ENCODE measurements at regions not wholly inside any gene's neighbourhood (a gene's known extent, or its start where the extent isn't known, plus 50 kb on each side); places are given as distances from the start of the nearest gene placed in this dataset.
"Not testable (repeated sequence)": the region's sequence is repeated elsewhere in the genome, so short reads cannot be mapped to it uniquely, and the experiment has no call there.

DNA sequence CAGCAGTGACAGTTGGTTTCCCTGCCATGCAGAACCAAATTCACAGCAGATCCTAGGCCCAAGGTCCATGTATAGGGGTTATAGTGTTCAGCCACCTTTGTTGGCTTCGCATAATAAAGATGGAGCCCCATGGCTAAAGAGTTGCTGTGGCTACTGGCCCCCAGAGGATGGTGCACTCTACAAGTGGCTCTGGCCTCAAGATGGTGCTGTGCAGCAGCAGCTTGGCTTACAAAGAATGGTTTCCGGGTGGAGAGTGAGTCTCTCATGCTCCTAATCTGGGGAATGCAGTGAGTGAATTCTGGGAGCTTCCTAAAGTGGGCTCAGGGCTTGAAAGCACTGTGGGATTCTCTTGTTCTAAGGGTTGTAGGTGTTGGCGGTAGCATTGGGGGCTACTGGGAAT lies 1199.7 kb downstream of the CNTNAP5 start:
- DNase-seq, result no peak

DNA sequence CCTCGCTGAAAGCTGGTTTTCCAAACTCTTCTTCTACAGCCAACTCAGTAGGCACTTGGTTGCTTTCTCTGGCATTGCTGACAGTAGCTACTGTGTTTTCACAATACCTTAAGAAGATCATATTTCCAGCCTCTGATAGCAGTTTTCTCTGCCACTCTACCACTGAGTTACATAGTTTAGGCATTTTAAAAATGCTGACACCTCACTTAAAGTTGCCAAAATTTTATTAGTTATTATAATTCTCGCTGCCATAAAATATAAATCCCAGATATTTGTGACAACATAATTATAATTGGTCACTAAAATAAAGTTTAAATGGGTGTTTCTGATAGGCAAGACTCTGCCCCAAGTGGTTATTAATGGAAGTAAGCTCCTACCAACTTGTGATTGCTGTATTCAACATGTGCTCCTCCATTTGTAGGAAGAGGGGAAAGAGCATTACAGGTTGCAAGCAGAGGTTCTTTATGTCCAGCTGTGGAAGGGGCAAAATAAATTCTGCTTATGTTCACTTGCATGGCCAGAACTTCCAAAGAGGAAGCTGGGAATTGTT lies 1202.8 kb downstream of the CNTNAP5 start:
- no peak for DNase-seq

DNA sequence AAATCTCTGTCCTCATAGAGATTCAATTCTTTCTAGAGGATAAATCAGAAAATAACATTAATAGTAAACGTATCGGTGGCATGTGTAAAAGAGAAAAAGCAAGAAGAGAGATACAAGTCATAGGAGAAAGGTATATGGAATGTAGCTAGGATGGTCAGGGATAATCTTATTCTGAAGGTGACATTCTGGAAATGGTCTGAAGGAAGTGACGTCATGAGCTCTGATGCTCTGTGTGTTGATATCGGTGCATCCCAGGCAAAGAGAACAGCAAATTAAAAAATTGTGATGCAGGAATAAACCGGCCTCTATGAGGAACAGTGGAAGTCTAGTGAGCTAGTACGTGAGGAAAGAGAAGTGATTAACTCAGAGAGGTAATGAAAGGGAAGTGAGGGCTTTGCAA lies 1215.8 kb downstream of the CNTNAP5 start:
- DNase-seq, result no peak

DNA sequence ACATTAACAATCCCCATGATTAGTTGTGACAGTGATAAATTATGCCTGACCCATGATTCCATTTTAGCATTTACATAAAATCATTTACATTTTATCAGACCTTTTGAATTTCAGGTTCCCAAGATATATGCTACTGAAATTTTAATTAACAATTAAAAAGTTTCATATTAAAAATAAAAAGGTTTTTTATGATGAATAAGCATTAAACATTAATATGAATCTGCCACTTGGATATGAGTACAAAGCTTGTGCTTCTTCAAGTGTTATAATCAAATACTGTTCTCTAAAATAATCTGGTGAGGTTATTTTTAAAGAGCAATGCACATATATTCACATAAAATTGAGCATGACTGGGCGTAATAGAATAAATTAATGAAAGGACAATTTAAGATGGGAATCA lies 1218.0 kb downstream of the CNTNAP5 start:
- no peak for DNase-seq

DNA sequence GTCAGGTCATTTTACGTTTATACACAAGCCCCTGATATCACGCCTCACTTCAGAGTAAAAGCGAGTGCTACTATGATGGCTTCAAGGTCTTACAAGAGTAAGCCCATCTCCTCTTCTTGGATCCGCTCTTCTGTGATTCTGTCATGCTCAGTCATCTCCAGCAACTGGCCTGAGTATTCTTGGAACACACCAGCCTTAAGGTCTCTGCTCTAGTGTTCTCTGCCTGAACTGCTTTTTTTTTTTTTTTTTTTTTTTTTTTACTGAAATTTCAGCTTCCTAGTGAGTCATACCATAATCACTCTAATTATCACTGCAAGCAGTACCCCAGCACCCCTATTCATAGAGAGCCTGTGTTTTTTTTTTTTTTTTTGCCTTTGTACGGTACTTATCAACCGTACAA lies 1228.9 kb downstream of the CNTNAP5 start:
- no peak for DNase-seq

DNA sequence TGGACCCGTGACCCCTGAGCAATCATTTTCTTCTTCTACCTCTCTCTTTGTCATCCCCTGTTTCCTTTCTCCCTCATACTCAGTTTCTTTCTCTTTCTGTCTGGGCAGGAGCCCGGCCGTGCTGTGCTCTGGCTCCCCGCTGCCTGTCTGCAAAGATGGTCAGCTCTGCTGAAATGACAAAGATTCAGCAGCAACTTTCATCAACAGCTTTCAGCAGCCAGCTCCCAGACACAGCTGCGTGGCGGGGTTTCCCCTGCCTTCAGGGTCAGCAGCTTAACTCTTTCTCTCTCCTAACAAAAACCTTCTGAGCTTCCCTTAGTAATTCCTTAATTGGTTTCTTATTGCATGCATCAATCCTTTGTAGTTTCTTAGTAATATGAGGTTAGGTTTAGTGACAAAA lies 1234.4 kb downstream of the CNTNAP5 start:
- no peak for DNase-seq

DNA sequence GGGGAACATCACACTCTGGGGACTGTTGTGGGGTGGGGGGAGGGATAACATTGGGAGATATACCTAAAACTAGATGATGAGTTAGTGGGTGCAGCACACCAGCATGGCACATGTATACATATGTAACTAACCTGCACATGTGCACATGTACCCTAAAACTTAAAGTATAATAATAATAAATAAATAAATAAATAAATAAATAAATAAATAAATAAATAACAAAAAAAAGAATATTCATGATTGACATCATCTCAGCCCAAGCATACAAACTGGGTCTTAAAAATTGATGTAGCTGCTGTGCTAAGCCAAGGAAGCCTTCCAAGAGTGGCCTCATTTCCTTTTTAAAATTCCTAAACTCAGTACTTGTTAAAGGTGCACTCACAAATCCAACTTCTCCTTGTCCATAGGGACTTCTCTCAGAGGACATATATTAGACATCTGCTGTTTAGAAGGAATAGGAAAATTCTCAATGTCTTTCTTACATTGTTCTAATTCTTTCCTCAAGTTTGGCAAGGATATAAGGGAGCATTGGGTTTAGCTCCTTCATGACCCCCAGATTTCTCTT lies 1235.4 kb downstream of the CNTNAP5 start:
- DNase-seq, result not testable (repeated sequence)

DNA sequence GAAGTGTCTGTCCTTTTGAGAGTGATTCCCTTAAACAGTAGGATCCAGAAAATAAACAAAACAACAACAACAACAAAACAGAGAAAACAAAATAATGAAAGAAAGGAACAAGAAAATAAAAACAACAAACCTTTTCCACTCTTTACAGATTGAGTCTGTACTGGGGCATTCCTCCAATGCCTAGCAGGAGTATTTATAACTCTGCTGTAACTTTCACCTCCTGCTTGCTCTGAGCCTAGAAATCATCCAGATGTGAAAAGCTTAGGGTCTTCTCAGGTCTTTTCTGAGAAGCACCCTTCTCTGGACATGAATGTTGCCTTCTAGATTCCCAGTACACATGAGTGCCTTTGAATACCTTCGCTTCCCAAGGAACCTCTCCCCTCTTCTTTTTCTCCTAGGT lies 1239.4 kb downstream of the CNTNAP5 start:
- DNase-seq, result no peak

DNA sequence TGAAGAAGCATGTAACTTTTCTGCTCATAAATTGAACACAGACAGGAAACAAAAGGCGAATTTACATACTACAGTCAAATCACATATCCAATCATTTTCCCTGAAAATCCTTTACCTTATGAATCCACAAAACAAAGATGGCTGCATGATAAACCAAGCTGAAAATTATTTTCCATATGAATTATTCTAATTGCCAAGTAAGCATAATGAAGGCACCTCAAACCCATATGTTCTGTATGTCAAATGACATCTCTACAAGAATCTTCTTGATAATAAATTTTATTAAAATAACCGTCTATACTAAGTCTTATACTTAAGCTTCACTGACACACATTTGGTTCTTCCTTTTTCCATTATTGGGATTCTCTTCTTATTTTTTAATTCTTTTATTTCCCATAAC lies 1242.6 kb downstream of the CNTNAP5 start:
- no peak for DNase-seq

DNA sequence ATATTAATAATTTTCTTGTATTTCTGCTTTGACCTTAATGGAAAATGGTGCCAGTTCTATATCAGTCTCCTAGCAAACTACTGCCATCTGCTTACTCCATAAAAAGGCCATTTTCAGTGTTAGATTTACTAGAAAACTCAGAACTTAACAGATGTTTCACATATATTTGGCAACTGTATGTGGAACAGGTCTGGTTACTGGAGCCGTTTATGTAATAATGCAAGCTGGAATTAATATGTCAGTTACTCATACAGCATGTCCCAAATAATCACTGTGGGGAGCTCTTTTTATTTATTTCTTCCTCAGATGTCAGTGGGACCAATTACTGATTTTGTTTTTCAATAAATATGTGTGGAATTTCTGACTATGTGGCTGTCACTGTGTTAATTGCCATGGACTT lies 1247.6 kb downstream of the CNTNAP5 start:
- DNase-seq, result no peak

DNA sequence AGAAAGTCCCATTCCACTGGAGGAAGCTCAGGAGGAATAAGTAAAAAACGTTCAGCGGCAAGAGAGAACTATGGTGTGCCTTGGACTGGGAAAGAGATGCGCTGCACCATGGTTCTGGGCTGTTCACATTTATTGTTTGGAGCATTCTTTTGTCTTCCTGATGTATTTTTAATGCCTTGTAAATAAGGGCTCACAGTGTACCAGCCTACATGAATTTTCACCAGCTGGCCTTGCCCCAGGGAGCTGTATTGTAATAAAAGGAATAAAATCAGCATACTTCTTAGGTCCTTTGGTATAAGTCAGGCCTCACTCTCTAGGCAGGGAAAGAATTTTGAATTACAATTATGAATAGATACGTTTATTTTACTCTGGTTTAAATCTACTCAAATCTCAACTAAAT lies 1249.6 kb downstream of the CNTNAP5 start:
- DNase-seq, result no peak

DNA sequence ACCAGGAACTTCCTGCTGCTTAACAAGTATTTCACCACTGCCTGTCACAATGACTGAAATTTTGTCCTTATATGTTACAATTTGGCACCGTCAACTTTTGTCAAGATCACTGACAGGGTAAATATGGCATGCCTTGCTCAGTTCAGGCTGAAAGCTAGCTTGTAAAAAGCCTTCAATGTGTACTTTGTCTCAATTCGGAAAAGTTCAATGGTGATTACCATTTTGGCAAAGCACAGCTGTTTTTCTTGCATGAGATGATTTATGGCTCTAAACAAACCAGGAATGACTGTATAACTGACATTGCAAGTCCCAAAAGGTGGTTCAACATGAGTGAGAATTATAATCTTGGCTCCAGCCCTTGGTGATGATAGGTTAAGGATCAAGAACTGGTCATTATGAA lies 1255.2 kb downstream of the CNTNAP5 start:
- no peak for DNase-seq

DNA sequence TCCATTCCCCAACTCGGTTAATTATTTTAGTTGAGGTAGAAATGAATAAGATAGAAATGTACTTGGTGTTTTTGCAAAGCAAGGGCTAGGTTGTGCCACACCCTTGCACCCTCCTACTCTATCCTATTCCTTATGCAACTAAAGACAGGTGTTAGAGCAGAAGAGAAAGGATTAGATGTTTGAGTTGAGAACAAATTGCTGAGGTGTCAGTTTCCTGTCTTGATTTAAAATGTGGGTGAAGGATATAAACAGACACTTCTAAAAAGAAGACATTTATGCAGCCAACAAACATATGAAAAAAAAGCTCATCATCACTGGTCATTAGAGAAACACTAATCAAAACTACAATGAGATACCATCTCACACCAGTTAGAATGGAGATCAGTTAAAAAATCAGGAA lies 1256.2 kb downstream of the CNTNAP5 start:
- no peak for DNase-seq

DNA sequence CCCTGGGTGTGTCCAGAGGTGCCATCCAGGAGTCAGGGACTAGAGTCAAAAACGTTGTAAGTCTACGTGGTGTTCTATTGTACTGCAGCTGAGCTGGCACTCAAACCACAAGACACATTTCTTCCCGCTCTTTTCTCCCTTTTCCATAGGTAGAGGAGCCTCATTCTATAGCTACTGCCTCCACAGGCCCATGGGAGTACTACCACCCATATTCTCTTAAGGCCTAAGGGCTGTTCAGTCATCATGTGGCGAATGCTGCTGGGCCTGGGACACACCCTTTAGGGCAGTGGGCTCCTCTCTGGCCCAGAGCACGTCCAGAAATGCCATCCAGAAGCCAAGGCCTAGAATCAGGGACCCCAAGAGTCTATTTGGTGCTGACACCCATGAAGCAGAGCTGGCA lies 1271.7 kb downstream of the CNTNAP5 start:
- DNase-seq, result no peak

DNA sequence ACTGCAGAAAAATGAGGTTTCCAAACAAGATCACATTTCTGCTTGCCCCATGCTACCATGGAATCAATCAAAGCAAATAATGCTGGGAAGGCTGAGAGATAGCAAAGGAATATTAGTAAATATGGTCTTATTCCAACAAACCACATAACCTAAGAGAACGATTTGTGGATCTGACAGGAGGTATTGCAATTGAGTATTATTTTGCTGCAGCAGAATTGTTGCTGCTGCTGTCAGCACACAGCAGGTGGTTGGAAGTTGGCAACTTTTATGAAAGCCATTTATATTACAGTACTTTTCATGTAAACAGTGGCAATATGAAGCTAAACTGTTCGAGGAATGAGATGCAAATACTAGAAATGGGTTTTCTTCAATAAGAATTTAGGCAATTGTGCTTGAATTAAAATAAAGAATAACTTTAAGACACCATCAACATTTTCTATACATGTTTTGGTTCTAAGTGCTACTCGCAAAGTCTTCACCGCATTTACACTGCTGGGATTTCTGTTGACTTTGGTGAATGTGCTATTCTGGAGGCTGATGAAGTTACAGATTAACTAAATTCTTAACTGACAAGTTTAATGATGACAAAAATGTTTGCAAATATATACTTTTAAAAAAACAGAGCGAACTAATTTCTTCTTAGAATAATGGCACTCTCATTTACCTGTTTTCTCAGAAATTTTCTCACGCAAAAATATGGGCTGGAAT lies 1285.7 kb downstream of the CNTNAP5 start:
- DNase-seq, result no peak

DNA sequence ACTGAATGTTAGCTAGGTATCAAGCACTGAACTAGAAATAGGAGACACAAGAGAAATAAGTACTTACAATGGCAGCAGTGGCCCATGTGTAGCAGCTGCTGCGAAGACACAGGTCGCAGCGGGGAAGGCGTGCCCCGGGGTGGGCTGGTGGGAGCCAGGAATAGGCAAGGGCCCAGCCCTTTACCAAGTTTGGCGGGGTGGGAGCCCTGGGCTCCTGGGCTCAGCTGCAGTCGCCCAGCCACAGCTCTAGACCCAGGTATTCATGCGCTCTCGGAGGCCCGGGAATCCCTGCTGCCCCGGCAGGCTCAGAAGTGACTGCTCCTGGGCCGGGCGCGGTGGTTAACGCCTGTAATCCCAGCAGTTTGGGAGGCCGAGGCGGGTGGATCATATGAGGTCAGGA lies 1287.3 kb downstream of the CNTNAP5 start:
- no peak for DNase-seq

DNA sequence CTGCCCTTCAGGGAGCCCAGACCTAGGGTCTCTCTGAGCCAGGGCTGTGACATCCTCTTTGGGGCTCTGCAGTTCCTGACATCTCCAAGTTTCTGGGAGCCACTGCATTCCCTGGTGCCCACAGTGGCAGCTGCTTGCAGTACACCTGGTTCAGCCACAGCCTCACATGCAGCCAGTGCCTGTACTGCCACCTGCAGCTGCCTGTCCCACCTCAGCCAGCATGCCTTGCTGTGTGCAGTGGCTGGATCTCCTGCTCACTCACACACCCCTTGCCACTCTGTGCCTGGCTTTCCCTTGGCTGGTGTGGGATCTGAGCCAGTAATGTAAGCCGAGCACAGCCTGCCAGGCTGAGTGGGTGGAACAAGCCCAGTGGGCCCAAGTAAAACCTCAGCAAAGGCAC lies 1288.7 kb downstream of the CNTNAP5 start:
- DNase-seq, result no peak

DNA sequence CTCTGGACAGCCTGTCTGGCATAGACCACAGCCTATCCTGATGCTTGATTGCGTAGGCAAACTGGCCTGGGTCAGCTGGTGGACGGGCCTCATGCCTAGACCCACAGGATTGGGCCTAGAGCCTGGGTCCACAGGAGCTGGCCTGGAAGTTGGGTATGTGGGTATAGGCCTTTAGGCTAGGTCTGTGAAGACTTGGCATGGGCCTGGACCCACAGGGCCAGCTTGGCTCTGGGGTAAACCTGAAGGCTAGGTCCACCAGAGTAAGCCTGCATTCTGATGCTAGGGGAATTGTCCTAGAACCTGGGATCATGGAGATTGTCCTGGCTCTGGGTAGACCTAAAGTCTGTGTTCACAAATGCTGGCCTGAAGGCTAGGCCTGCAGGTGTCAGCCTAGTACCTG lies 1293.7 kb downstream of the CNTNAP5 start:
- no peak for DNase-seq

DNA sequence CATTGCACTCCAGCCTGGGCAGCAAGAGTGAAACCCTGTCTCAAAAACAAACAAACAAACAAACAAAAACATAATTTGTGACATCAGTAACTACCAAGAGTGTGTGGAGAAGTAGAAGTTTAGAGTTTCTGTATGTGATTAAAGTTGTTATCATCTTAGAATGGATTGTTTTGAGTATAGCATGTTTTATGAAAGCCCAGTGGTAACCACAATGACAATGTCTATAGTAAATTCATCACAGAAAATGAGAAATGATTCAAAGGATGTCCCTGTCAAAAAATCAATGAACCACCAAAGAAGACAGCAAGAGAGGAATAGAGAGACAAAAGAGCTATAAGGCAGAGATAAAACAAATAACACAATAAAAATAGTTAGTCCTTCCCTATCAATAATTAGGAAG lies 1299.2 kb downstream of the CNTNAP5 start:
- DNase-seq, result no peak

DNA sequence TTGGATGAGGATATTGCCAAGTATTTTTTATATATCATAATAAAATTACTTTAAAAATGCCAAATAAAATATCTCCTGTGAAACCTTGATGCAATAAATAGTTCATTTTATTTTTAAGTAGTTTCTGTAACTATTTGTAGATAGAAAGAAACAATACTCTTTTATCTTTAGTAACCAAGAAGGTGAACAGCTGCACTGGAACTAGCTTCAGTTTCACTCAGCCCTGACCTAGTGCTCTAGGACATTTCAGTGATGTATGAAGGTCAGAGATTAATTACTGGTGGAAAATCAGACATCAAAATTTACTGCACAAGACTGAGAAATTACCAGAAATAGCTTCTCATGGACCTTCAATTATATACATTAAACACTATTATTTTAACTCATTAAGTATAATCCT lies 1305.0 kb downstream of the CNTNAP5 start:
- DNase-seq, result no peak

DNA sequence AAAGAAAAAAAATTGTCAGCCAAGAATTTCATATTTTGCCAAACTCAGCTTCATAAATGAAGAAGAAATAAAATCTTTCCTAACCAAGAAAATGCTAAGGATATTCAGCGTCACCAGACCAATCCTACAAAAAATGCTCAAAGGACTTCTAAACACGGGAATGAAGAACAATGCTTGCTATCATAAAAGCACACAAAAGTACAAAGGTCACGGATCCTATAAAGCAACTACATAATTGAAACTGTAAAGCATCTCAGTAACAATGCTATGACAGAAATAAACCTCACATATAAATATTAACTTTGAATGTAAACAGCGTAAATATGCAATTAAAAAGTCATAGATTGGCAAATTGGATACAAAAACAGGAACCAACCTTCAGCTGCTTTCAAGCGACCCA lies 1314.6 kb upstream of the GYPC start:
- DNase-seq, result no peak

DNA sequence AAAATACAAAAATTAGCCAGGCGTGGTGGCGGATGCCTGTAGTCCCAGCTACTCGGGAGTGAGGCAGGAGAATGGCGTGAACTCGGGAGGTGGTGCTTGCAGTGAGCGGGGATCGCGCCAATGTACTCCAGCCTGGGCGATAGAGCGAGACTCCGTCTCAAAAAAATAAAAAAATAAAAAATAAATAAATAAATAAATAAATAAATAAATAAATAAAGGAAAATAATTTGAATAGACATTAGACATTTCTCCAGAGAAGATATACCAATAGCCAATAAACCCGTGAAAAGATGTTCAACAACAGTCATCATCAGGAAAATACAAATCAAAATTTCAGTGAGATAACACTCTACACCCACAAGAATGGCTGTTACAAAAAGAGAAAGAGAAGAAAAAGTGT lies 1302.4 kb upstream of the GYPC start:
- not testable (repeated sequence) for DNase-seq

DNA sequence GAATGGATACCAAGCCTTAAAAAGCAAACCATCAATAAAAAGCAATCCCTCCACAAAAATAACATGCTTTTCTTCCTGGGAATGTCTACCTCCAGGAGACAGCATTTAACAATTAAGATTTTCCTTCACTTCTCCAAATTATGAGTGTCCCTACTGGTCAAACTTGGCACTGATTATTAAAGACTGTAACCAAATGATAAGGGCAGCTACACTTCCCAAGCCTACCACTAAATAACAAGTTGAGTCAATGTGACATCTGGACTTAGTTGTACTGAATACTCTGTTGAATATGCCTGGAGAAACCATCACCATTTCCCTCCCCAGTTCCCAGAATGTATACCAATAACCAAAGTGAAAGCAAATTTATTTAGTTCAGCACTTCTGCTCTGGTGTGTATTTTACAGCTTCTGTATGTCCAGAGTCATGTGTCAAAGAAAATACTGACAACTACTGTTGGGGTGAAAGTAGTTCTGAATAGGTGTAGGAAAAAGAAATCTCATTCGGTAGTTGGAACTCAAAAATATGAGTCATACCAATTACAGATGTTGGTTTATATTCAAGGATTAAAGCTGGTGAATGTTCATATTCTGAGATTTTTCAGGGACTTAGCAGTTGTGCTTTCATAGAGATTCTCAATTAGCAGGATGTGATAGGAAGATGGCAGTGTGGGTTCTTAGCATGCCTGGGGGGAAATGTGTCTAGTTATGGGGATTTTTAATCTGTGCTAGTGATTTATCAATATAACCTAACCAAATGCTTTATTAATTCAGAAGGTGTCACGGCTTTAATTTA lies 1291.6 kb upstream of the GYPC start:
- DNase-seq, result no peak

DNA sequence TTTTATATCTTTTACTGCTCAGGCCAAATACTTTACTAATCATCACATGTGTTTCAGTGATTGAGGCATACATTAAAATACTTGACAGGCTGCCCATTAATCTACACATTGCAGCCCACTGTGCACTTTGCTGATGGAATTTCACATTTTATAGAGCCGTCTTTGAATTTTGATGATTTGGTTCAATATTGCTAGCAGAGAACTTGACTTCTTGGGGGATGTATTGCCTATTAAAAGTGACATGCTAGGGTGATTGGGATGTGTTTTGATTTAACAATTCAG lies 1291.0 kb upstream of the GYPC start:
- DNase-seq, result no peak
